Fibroblast of villous mesenchyme (primary cell): ENCODE measurements at regions not wholly inside any gene's neighbourhood (a gene's known extent, or its start where the extent isn't known, plus 50 kb on each side); places are given as distances from the start of the nearest gene placed in this dataset.

ENCODE experiments used
- DNase-seq: peaks from one replicate; pipeline ENCODE4 v3.0.0-alpha.2; 2010; ENCODE audit warnings: low read depth
- H3K4me3 ChIP-seq: 2 replicates; pipeline ENCODE4 v1.5.1; 2011; ENCODE audit warnings: low read depth, mild to moderate bottlenecking, low read length
- TF ChIP-seq, protein P1 (sequence below): IDR thresholded peaks from 2 replicates; pipeline ENCODE4 v1.5.1; 2012; ENCODE audit warnings: low read depth, mild to moderate bottlenecking, low read length; ENCODE audit not compliant: insufficient read depth

DNA sequence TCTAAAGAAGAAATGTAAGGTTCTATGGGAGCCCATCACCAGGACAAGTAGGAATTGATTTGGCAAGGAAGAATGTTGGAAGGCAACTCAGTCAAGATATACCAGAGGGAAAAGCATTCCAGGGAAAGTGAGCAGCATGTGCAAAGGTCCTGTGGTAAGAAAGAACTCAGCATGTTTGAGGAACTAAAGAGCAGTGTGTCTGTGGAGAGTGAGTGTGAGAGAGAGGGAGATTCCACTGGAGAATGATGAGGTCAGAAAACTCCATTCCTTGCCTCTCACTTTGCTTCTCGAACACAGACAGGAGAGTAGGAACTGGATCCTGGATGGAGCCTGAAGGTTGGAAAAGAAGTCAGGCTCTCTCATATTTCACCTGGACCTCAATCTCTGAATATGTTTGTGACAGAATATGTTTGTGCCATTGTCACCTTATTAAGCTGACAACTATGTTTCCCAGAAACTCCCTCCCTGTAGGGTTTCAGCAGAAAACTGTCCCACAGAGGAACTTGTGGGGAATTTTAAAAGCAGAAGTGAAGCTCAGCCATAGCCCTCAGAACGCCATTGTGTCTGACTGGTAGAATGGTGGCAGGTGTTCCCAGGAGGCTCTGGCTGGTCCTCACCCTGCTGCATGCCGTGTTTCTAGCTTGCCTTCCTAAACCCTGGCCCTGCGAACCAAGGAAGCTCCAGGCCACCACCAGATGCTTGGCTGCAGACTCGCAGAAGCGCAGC is 382.4 kb upstream of the XYLT1 start:
- TF ChIP-seq, protein P1, sequence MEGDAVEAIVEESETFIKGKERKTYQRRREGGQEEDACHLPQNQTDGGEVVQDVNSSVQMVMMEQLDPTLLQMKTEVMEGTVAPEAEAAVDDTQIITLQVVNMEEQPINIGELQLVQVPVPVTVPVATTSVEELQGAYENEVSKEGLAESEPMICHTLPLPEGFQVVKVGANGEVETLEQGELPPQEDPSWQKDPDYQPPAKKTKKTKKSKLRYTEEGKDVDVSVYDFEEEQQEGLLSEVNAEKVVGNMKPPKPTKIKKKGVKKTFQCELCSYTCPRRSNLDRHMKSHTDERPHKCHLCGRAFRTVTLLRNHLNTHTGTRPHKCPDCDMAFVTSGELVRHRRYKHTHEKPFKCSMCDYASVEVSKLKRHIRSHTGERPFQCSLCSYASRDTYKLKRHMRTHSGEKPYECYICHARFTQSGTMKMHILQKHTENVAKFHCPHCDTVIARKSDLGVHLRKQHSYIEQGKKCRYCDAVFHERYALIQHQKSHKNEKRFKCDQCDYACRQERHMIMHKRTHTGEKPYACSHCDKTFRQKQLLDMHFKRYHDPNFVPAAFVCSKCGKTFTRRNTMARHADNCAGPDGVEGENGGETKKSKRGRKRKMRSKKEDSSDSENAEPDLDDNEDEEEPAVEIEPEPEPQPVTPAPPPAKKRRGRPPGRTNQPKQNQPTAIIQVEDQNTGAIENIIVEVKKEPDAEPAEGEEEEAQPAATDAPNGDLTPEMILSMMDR, result no peak
- no peak for DNase-seq
- H3K4me3 ChIP-seq, result no peak overlapping the region

DNA sequence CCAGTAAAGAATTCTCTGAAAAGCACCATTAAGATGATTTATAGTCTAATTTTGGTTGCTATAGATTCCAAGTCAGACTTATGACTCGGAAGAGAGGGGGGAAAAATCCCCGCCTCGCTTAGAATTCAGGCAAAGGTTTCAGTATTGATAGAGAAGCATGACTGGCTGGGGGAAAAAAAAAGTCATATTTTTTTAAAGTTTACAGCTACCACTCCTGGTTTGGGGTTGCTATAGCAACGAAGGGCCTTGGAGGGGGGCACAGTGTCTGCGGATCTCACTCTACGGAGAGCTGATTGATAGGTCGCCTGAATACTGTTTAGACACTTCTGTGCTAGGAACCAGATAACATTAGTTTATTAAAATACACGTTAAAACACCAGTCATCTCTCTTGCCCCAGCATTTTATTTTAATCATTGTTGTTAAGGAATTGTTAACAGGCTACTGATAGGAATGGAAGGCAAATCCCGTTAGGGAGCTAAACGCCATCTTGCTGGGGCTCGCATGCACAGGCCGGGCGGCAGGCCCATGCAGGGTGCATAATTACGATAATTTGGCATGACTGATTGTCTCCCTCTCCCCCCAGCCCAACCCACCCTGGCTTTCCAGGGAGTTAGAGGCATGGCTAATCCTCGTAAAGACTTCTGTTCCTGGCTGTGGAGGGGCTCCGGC is 380.0 kb upstream of the XYLT1 start:
- TF ChIP-seq, protein P1, result no peak
- no peak for DNase-seq
- no peak overlapping the region for H3K4me3 ChIP-seq

DNA sequence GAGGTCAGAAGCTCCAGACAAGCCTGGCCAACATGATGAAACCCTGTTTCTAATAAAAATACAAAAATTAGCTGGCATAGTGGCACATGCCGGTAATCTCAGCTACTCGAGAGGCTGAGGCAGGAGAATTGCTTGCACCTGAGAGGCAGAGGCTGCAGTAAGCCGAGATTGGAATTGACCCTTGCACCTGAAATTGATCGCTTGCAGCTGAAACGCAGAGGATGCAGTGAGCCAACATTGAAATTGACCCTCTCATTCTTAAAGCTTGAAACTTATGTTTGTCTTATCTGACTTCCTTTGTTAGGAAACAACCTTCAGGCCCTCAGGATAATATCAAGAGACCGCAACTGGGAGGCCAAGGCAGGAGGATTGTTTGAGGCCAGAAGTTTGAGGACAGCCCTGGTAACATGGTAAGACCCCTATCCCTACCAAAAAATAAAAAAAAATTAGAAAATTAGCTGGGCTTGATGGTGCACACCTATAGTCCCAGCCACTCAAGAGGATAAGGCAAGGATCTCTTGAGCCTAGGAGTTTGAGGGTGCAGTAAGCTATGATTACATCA is 376.6 kb upstream of the XYLT1 start:
- no peak overlapping the region for H3K4me3 ChIP-seq
- no peak for DNase-seq
- TF ChIP-seq, protein P1, result no peak

DNA sequence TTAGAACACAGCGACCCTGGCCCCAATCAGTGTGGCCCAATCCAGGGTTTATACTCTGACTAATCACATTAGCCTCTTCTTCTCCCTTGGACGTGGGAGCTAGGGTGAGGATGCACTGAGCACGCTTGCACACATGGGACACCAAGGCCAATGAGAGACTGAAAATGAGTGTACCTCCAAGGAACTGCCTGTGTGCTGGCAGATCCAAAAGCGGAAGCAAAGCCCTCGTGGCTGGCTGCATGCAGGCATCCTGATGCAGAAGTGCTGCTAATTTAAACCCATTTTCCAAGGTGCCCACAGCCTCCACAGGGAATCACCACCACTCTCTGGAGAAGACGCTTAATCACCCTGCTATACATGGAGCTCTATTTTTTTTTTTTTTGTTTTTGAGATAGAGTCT is 375.3 kb upstream of the XYLT1 start:
- H3K4me3 ChIP-seq, result no peak overlapping the region
- TF ChIP-seq, protein P1, result no peak
- DNase-seq, result no peak

DNA sequence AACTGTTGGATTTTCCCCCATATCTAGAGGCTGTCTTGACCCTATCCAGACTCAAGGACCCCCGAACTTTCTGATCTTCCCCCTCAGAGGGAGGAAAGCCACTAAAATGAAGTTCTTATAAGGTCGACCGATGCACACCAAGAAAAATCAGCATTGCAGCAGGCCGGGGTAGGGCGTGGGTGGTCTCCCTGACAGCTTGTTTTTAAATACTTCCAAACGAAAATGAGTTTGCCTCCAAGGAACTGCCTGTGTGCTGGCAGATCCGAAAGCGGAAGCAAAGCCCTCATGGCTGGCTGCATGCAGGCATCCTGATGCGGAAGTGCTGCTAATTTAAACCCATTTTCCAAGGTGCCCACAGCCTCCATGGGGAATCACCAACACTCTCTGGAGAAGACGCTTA is 374.3 kb upstream of the XYLT1 start:
- TF ChIP-seq, protein P1, result no peak
- no peak for DNase-seq
- no peak overlapping the region for H3K4me3 ChIP-seq

DNA sequence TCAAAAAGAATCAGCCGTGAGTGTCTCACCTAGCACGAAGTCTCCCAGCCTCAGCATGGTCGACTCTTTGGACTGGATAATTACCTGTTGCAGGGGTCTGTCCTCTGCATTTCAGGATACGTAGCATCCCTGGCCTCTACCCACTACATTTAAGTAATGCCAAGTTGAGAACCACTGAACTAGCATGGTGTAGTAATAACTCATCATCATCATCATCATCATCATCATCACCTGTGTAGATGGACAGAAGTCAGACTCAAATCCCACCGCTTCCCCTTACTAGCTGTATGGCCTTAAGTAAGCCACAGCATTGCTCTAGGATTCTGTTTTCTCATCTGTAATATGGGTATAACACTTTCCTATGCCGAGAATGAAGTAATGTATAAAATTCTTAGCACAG is 373.1 kb upstream of the XYLT1 start:
- no peak for DNase-seq
- no peak overlapping the region for H3K4me3 ChIP-seq
- TF ChIP-seq, protein P1, result no peak

DNA sequence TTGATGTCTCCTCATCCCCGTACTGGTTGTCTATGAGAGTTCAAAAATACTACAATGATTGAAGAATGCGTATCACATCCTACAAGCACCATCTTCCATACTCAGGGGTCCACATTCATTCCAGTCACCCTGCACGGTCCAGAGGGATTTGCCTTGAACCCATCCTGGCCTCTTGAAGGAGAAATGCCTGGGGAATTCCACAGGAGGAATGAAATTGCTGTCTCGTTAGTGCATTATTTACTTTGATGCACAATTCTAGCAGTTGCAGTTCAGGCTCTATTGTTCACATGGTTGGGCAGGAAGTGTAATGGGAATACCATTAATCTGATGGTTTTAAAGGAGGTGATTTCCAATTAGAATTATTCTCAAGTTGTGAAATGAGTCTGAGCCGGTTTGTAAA is 369.1 kb upstream of the XYLT1 start:
- no peak overlapping the region for H3K4me3 ChIP-seq
- TF ChIP-seq, protein P1, result no peak
- DNase-seq, result no peak
